ENCODE measurements at regions not wholly inside any gene's neighbourhood (a gene's known extent, or its start where the extent isn't known, plus 50 kb on each side); places are given as distances from the start of the nearest gene placed in this dataset.

GRCh38 chr15:29873264-29873663 lies 51.0 kb upstream of the TJP1 start (continued):
- no peak for TF ChIP-seq GABPA (IDR thresholded peaks at IDR 0.05; ENCODE audit: borderline replicate concordance, insufficient read depth, low read length)
- TF ChIP-seq MAFK (IDR thresholded peaks at IDR 0.05; ENCODE audit: low read depth, low read length) = no peak
- TF ChIP-seq KDM1A (IDR thresholded peaks at IDR 0.05; ENCODE audit: borderline replicate concordance, low read length) = no peak
- TF ChIP-seq GTF2F1 (IDR thresholded peaks at IDR 0.05; ENCODE audit: borderline replicate concordance, low read depth, low read length) = no peak
- no peak for TF ChIP-seq USF2 (IDR thresholded peaks at IDR 0.05; ENCODE audit: low read length)
- TF ChIP-seq CBX8 (IDR thresholded peaks at IDR 0.05; ENCODE audit: borderline replicate concordance, low read depth, low read length) = no peak
- no peak for TF ChIP-seq ZNF274 (IDR thresholded peaks at IDR 0.05; ENCODE audit: borderline replicate concordance, extremely low read depth, low read length)
